Motor neuron (in vitro differentiated cells): ENCODE measurements at regions not wholly inside any gene's neighbourhood (a gene's known extent, or its start where the extent isn't known, plus 50 kb on each side); places are given as distances from the start of the nearest gene placed in this dataset.

ENCODE experiments used
- ATAC-seq, 8 experiments: fragments of 200-7000 bp; cut with Tn5 transposase; replicated peaks in 6 of 8; 2 replicates each; pipeline ENCODE4 v1.8.0; 2021; ENCODE audit warnings: mild to moderate bottlenecking in 8 of 8, moderate library complexity in 8 of 8
- H3K27ac ChIP-seq, 2 donors: fragments of 250-450 bp; sonication (Bioruptor Pico); 2 replicates each; pipeline ENCODE4 v1.9.0; 2021; ENCODE audit warnings: antibody characterized with exemption in 2 of 2, mild to moderate bottlenecking in 2 of 2, moderate library complexity in 1 of 2
- H3K4me1 ChIP-seq, 2 donors: fragments of 250-450 bp; sonication (Bioruptor Pico); replicated peaks in 1 of 2; 2 replicates each; pipeline ENCODE4 v1.6.1; 2021; ENCODE audit warnings: antibody characterized with exemption in 2 of 2, mild to moderate bottlenecking in 2 of 2, moderate library complexity in 1 of 2
- H3K4me3 ChIP-seq, 5 donors: fragments of 250-450 bp; sonication (Bioruptor Pico); 2 replicates each; pipeline ENCODE4 v1.9.0; 2021; ENCODE audit warnings: antibody characterized with exemption in 5 of 5, mild to moderate bottlenecking in 5 of 5, moderate library complexity in 4 of 5
- WGBS, 10 experiments: fragments of 450-650 bp; shearing (Covaris generic); methylation state at CpG; one replicate each; pipeline ENCODE4 v1.0.0; 2022; 5-methylcytosine and 5-hydroxymethylcytosine counted together
- in situ Hi-C, 9 experiments: fragments of 400-800 bp; cut with MboI; loops; one replicate each; pipeline ENCODE4 v1.15.0; 2021; ENCODE audit warnings: low sequenced_read_pairs in 9 of 9, low pct_unique_long_range_greater_than_20kb in 2 of 9; ENCODE audit not compliant: unreplicated experiment in 9 of 9

GRCh38 chr5:54704333-54704732, 186.8 kb downstream of the SNX18 start:
- 13 to 100% (median 71%) methylated on average over 1 of the region's 1 CpG; no CpG with 5 or more reads in 3 of the 10 experiments for WGBS, 10 experiments
- no peak for ATAC-seq
- peaks cover 0 to 10% of the 10 kb centered on the region in 2 donors for H3K4me1 ChIP-seq
- no peak overlapping the region for H3K4me3 ChIP-seq
- no peak overlapping the region for H3K27ac ChIP-seq
- in situ Hi-C loops = no loop called here

DNA sequence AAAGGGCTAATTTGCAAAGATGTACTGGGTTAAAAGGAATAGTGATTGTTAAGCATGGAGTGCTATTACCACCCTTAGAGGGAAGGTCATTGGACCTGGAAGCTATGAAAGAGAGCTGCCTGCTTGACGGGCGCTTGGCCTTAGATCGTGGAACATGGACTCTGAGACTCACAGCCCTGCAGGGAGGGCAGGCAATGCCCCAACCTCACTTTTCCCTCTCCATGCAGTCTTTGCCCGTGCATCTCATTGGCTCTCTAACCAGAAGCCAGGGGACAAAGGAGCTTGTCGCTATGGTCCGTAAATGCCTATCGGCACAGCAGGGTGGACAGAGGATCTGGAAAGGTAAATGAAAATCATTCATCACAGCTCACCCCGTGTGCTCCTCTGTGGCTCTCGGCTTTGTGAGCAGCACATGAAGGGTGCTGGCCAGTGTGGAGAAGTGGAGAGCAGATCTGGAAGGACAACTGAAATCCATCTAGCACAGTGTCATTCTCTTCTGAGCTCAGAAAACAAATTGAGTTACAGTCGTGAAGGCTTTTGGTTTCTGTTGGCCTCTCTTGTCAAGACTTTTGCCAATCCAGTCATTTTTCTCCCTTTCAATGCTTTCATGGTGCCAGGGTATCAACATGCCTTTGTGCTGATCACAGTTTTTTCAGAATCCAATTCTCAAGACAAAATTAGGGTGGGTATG, 186.2 kb downstream of the SNX18 start:
- in situ Hi-C loops = no loop called here
- no peak overlapping the region for H3K4me3 ChIP-seq
- H3K27ac ChIP-seq = no peak overlapping the region
- peak in 6 of 8 experiments; percentile 15 to 57 (median 24) for ATAC-seq
- WGBS, 10 experiments = 8 to 64% (median 54%) methylated on average over 1 to 10 of the region's 10 CpGs; no CpG with 5 or more reads in 3 of the 10 experiments
- H3K4me1 ChIP-seq = peaks cover 0 to 10% of the 10 kb centered on the region in 2 donors

GRCh38 chr5:54703133-54703532, 185.6 kb downstream of the SNX18 start:
- H3K27ac ChIP-seq = no peak overlapping the region
- ATAC-seq = peak in 7 of 8 experiments; percentile 58 to 68 (median 62)
- H3K4me1 ChIP-seq = peaks cover 0 to 10% of the 10 kb centered on the region in 2 donors
- 0 to 75% (median 33%) methylated on average over 2 of the region's 2 CpGs; no CpG with 5 or more reads in 4 of the 10 experiments for WGBS, 10 experiments
- in situ Hi-C loops = no loop called here
- H3K4me3 ChIP-seq = no peak overlapping the region

DNA sequence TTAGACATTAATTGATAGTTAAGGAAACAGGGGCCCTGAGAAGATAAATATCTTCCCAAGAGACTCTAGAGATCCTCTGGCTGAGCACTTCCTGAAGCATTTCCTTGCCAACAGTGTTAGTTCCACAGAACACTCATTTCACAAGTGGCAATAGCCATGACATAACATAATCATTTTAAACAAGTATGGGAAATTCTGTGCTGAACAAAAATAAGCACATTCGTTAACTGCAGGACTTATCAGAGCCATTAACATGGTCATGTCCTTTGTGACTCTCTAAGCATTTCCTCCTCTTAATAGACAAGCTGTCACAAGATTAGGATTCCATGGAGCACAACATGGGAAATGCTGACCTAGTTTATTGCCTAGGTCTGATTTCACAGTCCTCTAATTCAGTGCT, 184.9 kb downstream of the SNX18 start:
- 11 to 100% (median 78%) methylated on average over 1 of the region's 1 CpG; no CpG with 5 or more reads in 5 of the 10 experiments for WGBS, 10 experiments
- in situ Hi-C loops = no loop called here

DNA sequence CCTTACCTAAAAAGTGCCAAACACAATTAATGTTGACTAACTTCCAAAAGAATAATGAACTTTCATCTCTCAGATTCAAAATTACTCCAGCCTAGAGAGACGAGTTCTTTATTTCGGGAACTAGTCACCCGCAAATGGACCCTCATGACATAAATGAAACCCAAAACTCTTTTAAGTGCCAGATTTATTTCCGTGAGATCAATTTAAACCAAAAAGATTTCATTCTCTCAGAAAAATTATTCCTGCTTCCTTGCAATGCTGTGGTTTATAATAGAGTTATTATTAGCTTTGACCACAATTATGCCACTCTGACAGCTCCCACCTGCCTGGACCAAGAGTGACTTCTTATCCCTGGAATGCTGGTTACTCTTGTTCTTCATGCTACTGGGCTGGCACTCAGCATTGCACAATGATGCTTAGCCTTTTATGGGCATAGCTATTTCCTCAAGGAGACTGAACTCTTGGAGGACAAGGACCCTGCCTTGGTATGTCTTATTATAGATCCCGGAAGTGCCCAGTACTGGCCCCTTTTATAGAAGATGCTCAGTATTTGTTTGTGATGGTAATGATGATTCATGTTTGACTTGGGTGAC, 183.5 kb downstream of the SNX18 start:
- WGBS, 10 experiments = 18 to 100% (median 95%) methylated on average over 1 to 5 of the region's 5 CpGs
- in situ Hi-C loops = no loop called here
- Histone ChIP-seq H3K4me3 (no peak overlapping the region), H3K4me1 (peaks cover 0 to 10% of the 10 kb centered on the region in 2 donors), H3K27ac (no peak overlapping the region)
- peak in 3 of 8 experiments; percentile 21 to 32 (median 28) for ATAC-seq

More for the DNA sequence above, 184.9 kb downstream of the SNX18 start:
- Histone ChIP-seq H3K27ac (no peak overlapping the region), H3K4me3 (no peak overlapping the region), H3K4me1 (peaks cover 0 to 10% of the 10 kb centered on the region in 2 donors)
- no peak for ATAC-seq

GRCh38 chr5:54696931-54697330, 179.4 kb downstream of the SNX18 start:
- 0 to 80% (median 65%) methylated on average over 1 to 4 of the region's 4 CpGs; no CpG with 5 or more reads in 3 of the 10 experiments for WGBS, 10 experiments
- peak in 3 of 8 experiments; percentile 55 to 66 (median 56) for ATAC-seq
- in situ Hi-C loops = no loop called here

GRCh38 chr5:54696346-54696745, 178.8 kb downstream of the SNX18 start:
- Histone ChIP-seq H3K4me1 (peaks cover 3 to 15% of the 10 kb centered on the region in 2 donors), H3K4me3 (no peak overlapping the region), H3K27ac (no peak overlapping the region)
- 0 to 94% (median 79%) methylated on average over 1 to 3 of the region's 3 CpGs for WGBS, 10 experiments
- no peak for ATAC-seq
- in situ Hi-C loops = no loop called here

More at GRCh38 chr5:54696931-54697330, 179.4 kb downstream of the SNX18 start:
- H3K27ac ChIP-seq = no peak overlapping the region
- no peak overlapping the region for H3K4me3 ChIP-seq
- H3K4me1 ChIP-seq = peaks cover 3 to 15% of the 10 kb centered on the region in 2 donors

GRCh38 chr5:54695198-54695966, 177.8 kb downstream of the SNX18 start:
- in situ Hi-C loops = no loop called here
- Histone ChIP-seq H3K4me1 (peaks cover 3 to 15% of the 10 kb centered on the region in 2 donors), H3K27ac (no peak overlapping the region), H3K4me3 (no peak overlapping the region)
- 40 to 95% (median 82%) methylated on average over 1 to 5 of the region's 5 CpGs; no CpG with 5 or more reads in 1 of the 10 experiments for WGBS, 10 experiments
- peak in 1 of 8 experiments; percentile 42 for ATAC-seq

GRCh38 chr5:54693936-54694657, 176.5 kb downstream of the SNX18 start:
- ATAC-seq = peak in 2 of 8 experiments; percentile 29 to 87
- H3K4me3 ChIP-seq = no peak overlapping the region
- H3K27ac ChIP-seq = no peak overlapping the region
- H3K4me1 ChIP-seq = peaks cover 3 to 15% of the 10 kb centered on the region in 2 donors
- 83 to 100% (median 91%) methylated on average over 1 to 4 of the region's 7 CpGs; no CpG with 5 or more reads in 4 of the 10 experiments for WGBS, 10 experiments
- in situ Hi-C loops = no loop called here

- Histone ChIP-seq H3K27ac (no peak overlapping the region), H3K4me1 (peaks cover 3 to 15% of the 10 kb centered on the region in 2 donors), H3K4me3 (no peak overlapping the region)
- no peak for ATAC-seq
- in situ Hi-C loops = no loop called here
- WGBS, 10 experiments = 69 to 100% (median 87%) methylated on average over 1 to 4 of the region's 4 CpGs; no CpG with 5 or more reads in 1 of the 10 experiments
These were observed 175.1 kb downstream of the SNX18 start for GRCh38 chr5:54692631-54693030.

DNA sequence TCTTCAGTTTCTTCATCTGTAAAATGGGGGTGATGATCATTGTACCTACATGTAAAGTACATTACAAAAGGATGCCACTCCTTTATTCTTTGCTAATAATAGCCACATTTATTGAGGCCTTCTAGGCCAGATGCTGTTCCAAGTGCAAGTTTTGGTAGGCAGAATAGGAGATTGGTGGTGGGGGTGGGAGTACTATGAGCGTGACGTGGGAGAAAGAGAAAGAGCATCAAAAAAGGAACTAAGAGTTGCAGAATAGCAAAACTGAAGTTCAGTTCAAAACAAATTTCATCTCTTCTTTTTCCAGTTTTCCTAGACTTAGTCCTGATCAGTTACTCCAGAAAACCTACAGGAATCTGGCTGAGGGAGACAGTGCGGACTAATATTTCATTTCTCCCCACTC, 174.1 kb downstream of the SNX18 start:
- in situ Hi-C loops = no loop called here
- H3K4me1 ChIP-seq = peaks cover 3 to 15% of the 10 kb centered on the region in 2 donors
- no peak overlapping the region for H3K27ac ChIP-seq
- no peak overlapping the region for H3K4me3 ChIP-seq
- WGBS, 10 experiments = 69 to 100% (median 93%) methylated on average over 1 to 3 of the region's 3 CpGs; no CpG with 5 or more reads in 3 of the 10 experiments
- no peak for ATAC-seq

DNA sequence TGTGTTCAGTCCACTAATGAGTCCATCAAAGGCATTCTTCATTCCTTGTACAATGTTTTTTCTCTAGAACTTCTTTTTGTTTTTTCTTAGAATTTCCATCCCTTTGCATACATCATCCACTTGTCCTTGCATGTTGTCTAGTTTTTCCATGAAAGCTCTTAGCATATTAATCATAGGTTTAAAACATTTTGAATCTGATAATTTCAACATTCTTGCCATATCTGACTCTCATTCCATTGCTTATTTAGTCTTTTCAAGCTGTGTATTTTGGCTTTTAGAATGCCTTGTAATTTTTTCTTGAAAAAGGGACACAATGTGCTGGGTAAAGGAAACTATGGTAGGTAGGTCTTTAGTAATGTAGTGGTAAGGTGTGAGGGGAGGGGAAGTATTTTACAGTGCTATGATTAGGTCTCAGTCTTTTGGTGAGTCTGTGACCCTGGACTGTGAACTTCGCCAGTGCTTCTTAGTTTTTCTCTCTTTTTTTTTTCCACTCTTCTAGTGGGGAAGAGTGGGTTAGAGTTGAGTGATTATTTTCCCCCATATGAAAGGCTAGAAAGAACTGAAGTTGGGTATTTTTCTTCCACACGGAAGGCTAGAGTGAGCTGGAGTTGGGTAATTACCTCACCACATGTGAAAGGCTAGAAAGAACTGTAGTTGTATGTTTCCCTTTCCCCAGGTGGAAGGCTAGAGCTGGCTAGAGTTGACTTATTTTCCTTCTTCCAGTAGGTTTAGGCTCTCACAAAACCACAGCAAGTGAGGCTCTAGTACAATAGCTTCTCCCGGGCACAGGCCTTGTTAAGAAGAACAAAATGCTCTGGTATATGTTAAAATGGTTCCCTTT, 172.1 kb downstream of the SNX18 start:
- in situ Hi-C loops = no loop called here
- no peak for ATAC-seq
- H3K27ac ChIP-seq = no peak overlapping the region
- no peak overlapping the region for H3K4me3 ChIP-seq
- peaks cover under 1 to 6% of the 10 kb centered on the region in 2 donors for H3K4me1 ChIP-seq
- WGBS, 10 experiments = 58 to 100% (median 90%) methylated on average over 1 to 3 of the region's 3 CpGs; no CpG with 5 or more reads in 1 of the 10 experiments
